Right lobe of liver (tissue), 4 donors: ENCODE measurements at regions not wholly inside any gene's neighbourhood (a gene's known extent, or its start where the extent isn't known, plus 50 kb on each side); places are given as distances from the start of the nearest gene placed in this dataset.

Source experiments
- CTCF ChIP-seq, 4 donors: fragments of 200-600 bp in 3 of 4; fragments of 450-650 bp in 1 of 4; IDR thresholded peaks; one replicate each; pipeline versions ENCODE4 v1.5.1 to v1.8.0; 2016 to 2022; ENCODE audit warnings: antibody characterized with exemption in 4 of 4, mild to moderate bottlenecking in 2 of 4
- POLR2A ChIP-seq: fragments of 450-650 bp; IDR thresholded peaks from one replicate; pipeline ENCODE4 v1.6.1; 2017; ENCODE audit warnings: antibody characterized with exemption, mild to moderate bottlenecking
- donor health status: DM: no; HTN: no; CAD: no.
- donor health status: DM: no; HTN: no; CAD: no.
- donor health status: DM: no; HTN: yes; CAD: no.

GRCh38 chr3:7813365-7813764, 688.3 kb upstream of the LMCD1 start:
- TF ChIP-seq CTCF (IDR thresholded peaks at IDR 0.05) (no peak), POLR2A (no peak)
